Jurkat, Clone E6-1 (cell line): ENCODE measurements at regions not wholly inside any gene's neighbourhood (a gene's known extent, or its start where the extent isn't known, plus 50 kb on each side); places are given as distances from the start of the nearest gene placed in this dataset.
A peak's percentile ranks its signal among the peaks of the same experiment; 100 is the strongest.

Experiments
- DNase-seq: peaks from one replicate; pipeline ENCODE4 v3.0.0-alpha.2; 2011; ENCODE audit warnings: low read depth, low spot score
- H3K4me3 ChIP-seq: 2 replicates; pipeline ENCODE4 v1.5.1; 2011; ENCODE audit warnings: mild to moderate bottlenecking, low read length, control low read depth, moderate library complexity

GRCh38 chr5:89499787-89500186, 616.8 kb upstream of the MEF2C start:
- H3K4me3 ChIP-seq = no peak overlapping the region
- DNase-seq = no peak

- no peak overlapping the region for H3K4me3 ChIP-seq
- no peak for DNase-seq
Measured at GRCh38 chr5:89498699-89499098, 615.7 kb upstream of the MEF2C start.

- DNase-seq = peak; percentile 3
- no peak overlapping the region for H3K4me3 ChIP-seq
Measured at GRCh38 chr5:89493414-89493813, 610.4 kb upstream of the MEF2C start.

GRCh38 chr5:89484962-89485361, 602.0 kb upstream of the MEF2C start:
- DNase-seq = no peak
- H3K4me3 ChIP-seq = no peak overlapping the region

- no peak for DNase-seq
- no peak overlapping the region for H3K4me3 ChIP-seq
Measured at GRCh38 chr5:89480406-89481007, 597.5 kb upstream of the MEF2C start.

- DNase-seq = no peak
- H3K4me3 ChIP-seq = no peak overlapping the region
Measured at GRCh38 chr5:89478851-89479250, 595.9 kb upstream of the MEF2C start.

GRCh38 chr5:89473196-89473595, 590.2 kb upstream of the MEF2C start:
- DNase-seq = no peak
- H3K4me3 ChIP-seq = no peak overlapping the region

GRCh38 chr5:89471541-89471940, 588.6 kb upstream of the MEF2C start:
- H3K4me3 ChIP-seq = no peak overlapping the region
- no peak for DNase-seq

GRCh38 chr5:89471115-89471514, 588.1 kb upstream of the MEF2C start:
- H3K4me3 ChIP-seq = no peak overlapping the region
- DNase-seq = no peak

- DNase-seq = no peak
- no peak overlapping the region for H3K4me3 ChIP-seq
Measured at GRCh38 chr5:89470658-89471057, 587.7 kb upstream of the MEF2C start.

GRCh38 chr5:89458332-89458656, 575.3 kb upstream of the MEF2C start:
- DNase-seq = no peak
- no peak overlapping the region for H3K4me3 ChIP-seq

- no peak overlapping the region for H3K4me3 ChIP-seq
- no peak for DNase-seq
Measured at GRCh38 chr5:89457411-89458331, 574.7 kb upstream of the MEF2C start.

- H3K4me3 ChIP-seq = no peak overlapping the region
- DNase-seq = no peak
Measured at GRCh38 chr5:89452081-89452480, 569.1 kb upstream of the MEF2C start.

GRCh38 chr5:89451263-89451662, 568.3 kb upstream of the MEF2C start:
- H3K4me3 ChIP-seq = no peak overlapping the region
- DNase-seq = no peak

GRCh38 chr5:89450149-89450538, 567.2 kb upstream of the MEF2C start:
- no peak overlapping the region for H3K4me3 ChIP-seq
- no peak for DNase-seq

GRCh38 chr5:89449392-89450148, 566.6 kb upstream of the MEF2C start:
- H3K4me3 ChIP-seq = no peak overlapping the region
- DNase-seq = no peak

- DNase-seq = no peak
- no peak overlapping the region for H3K4me3 ChIP-seq
Measured at GRCh38 chr5:89447027-89447426, 564.0 kb upstream of the MEF2C start.

GRCh38 chr5:89445106-89445745, 562.2 kb upstream of the MEF2C start:
- DNase-seq = no peak
- H3K4me3 ChIP-seq = no peak overlapping the region

GRCh38 chr5:89444088-89444487, 561.1 kb upstream of the MEF2C start:
- H3K4me3 ChIP-seq = no peak overlapping the region
- DNase-seq = no peak

GRCh38 chr5:89443508-89443907, 560.5 kb upstream of the MEF2C start:
- DNase-seq = no peak
- H3K4me3 ChIP-seq = no peak overlapping the region
